Vagina (tissue), 2 donors: ENCODE measurements at regions not wholly inside any gene's neighbourhood (a gene's known extent, or its start where the extent isn't known, plus 50 kb on each side); places are given as distances from the start of the nearest gene placed in this dataset.

Source experiments
- CTCF ChIP-seq, 3 experiments: fragments of 450-650 bp in 2 of 3; fragments of 200-600 bp in 1 of 3; sonication (generic) in 1 of 3; IDR thresholded peaks; one replicate each; pipeline ENCODE4 v1.5.1; 2017 to 2019; ENCODE audit warnings: antibody characterized with exemption in 3 of 3, mild to moderate bottlenecking in 2 of 3, moderate library complexity in 2 of 3
- POLR2A ChIP-seq, 2 donors: fragments of 450-650 bp; IDR thresholded peaks; one replicate each; pipeline ENCODE4 v1.6.1; 2017; ENCODE audit warnings: antibody characterized with exemption in 2 of 2, mild to moderate bottlenecking in 2 of 2, moderate library complexity in 2 of 2
- POLR2AphosphoS5 ChIP-seq, 2 donors: sonication (generic); formaldehyde crosslinking; IDR thresholded peaks; one replicate each; pipeline ENCODE4 v1.9.0; 2017; ENCODE audit warnings: antibody characterized with exemption in 2 of 2, mild to moderate bottlenecking in 2 of 2, low read depth in 1 of 2; ENCODE audit not compliant: insufficient read depth in 1 of 2

- TF ChIP-seq POLR2A (IDR thresholded peaks at IDR 0.05) = no peak
- TF ChIP-seq CTCF (IDR thresholded peaks at IDR 0.05) = no peak
- TF ChIP-seq POLR2AphosphoS5 (IDR thresholded peaks at IDR 0.05; ENCODE audit: insufficient read depth in 1 of 2, low read depth in 1 of 2) = no peak
These were observed 865.8 kb downstream of the TBC1D32 start for GRCh38 chr6:120468486-120468885.
